Testis (tissue), 2 donors: ENCODE measurements at regions not wholly inside any gene's neighbourhood (a gene's known extent, or its start where the extent isn't known, plus 50 kb on each side); places are given as distances from the start of the nearest gene placed in this dataset.

ENCODE experiments used
- DNase-seq: peaks from one replicate; pipeline ENCODE4 v3.0.0-alpha.2; 2019
- H3K27ac ChIP-seq, 2 donors: fragments of 200-600 bp; sonication (generic); one replicate each; pipeline ENCODE4 v1.5.1; 2019
- H3K27me3 ChIP-seq: fragments of 200-600 bp; sonication (generic); one replicate; pipeline ENCODE4 v1.5.1; 2019
- H3K36me3 ChIP-seq: fragments of 200-600 bp; sonication (generic); one replicate; pipeline ENCODE4 v1.5.1; 2017; ENCODE audit warnings: low read depth; ENCODE audit errors: missing control alignments
- H3K4me1 ChIP-seq: fragments of 200-600 bp; sonication (generic); one replicate; pipeline ENCODE4 v1.5.1; 2019
- H3K4me3 ChIP-seq, 2 donors: fragments of 200-600 bp; sonication (generic); one replicate each; pipeline ENCODE4 v1.5.1; 2017 to 2019
- H3K9me3 ChIP-seq: fragments of 200-600 bp; sonication (generic); one replicate; pipeline ENCODE4 v1.5.1; 2017
- CTCF ChIP-seq, 3 experiments: fragments of 450-650 bp in 2 of 3; fragments of 200-600 bp in 1 of 3; sonication (generic) in 1 of 3; IDR thresholded peaks; one replicate each; pipeline ENCODE4 v1.5.1; 2016 to 2019; ENCODE audit warnings: antibody characterized with exemption in 3 of 3, mild to moderate bottlenecking in 2 of 3, moderate library complexity in 1 of 3
- POLR2A ChIP-seq: fragments of 450-650 bp; IDR thresholded peaks from one replicate; pipeline ENCODE4 v1.6.1; 2017; ENCODE audit warnings: antibody characterized with exemption, mild to moderate bottlenecking, moderate library complexity
- WGBS, 2 donors: methylation state at CpG; one replicate each; pipeline ENCODE4 v1.1.5; 2018; 5-methylcytosine and 5-hydroxymethylcytosine counted together
- intact Hi-C: fragments of 100-400 bp; cut with DNase I; formaldehyde crosslinking; loops from one replicate; pipeline ENCODE4 v1.15.1; 2023; ENCODE audit warnings: low total_unique reads

- no peak for DNase-seq
- WGBS, 2 donors, result 64 to 66% methylated on average over 2 of the region's 2 CpGs
- Histone ChIP-seq H3K4me3 (no peak overlapping the region), H3K9me3 (no peaks in the 10 kb centered on the region), H3K36me3 (no peaks in the 10 kb centered on the region), H3K4me1 (no peaks in the 10 kb centered on the region), H3K27me3 (no peaks in the 10 kb centered on the region), H3K27ac (no peak overlapping the region)
- intact Hi-C loops, result no loop called here
- TF ChIP-seq POLR2A, result no peak
- TF ChIP-seq CTCF (IDR thresholded peaks at IDR 0.05), result no peak
Measured at GRCh38 chr13:62003452-62003851, 587.8 kb upstream of the PCDH20 start.

DNA sequence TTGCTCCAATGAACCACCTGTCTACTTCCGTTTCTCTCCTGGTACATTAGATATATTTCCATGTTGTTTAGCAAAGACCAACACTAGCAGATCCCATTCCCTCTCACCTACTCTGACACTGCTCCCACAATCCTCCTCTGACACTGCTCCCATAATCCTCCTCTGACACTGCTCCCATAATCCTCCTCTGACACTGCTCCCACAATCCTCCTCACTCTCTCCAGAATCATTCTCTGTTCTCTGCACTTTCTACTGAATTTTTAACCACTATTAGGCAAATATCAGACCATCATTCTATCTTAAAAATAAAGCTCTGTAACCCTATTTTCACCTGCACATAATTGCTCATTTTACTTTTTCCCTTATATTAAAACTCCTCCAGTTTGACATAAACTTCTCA is 578.5 kb upstream of the PCDH20 start:
- no peak overlapping the region for H3K4me3 ChIP-seq
- 84 to 93% methylated on average over 1 of the region's 1 CpG for WGBS, 2 donors
- H3K4me1 ChIP-seq, result no peaks in the 10 kb centered on the region
- intact Hi-C loops, result no loop called here
- H3K9me3 ChIP-seq, result no peaks in the 10 kb centered on the region
- no peak for TF ChIP-seq CTCF (IDR thresholded peaks at IDR 0.05)
- TF ChIP-seq POLR2A, result no peak
- no peaks in the 10 kb centered on the region for H3K27me3 ChIP-seq
- H3K36me3 ChIP-seq, result no peaks in the 10 kb centered on the region
- no peak for DNase-seq
- no peak overlapping the region for H3K27ac ChIP-seq

DNA sequence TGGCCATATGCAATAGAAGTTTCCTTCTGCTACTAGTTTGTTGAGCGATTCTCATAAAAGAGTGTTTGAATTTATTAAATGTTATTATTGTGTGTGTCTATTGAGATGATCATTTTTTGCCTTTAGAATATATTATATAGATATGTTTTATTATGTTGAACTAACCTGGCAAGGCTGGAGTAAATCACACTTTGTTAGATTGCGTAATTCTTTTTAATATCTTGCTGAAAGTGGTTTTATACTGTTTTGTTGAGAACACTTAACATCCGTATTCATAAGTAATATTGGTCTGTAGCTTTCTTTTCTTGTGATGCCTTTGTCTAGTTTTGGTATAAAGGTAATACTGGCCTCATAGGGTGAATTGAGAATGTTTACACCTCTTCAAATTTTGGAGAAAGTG is 574.3 kb upstream of the PCDH20 start:
- TF ChIP-seq POLR2A (no peak), CTCF (IDR thresholded peaks at IDR 0.05) (no peak)
- H3K4me1 ChIP-seq, result no peaks in the 10 kb centered on the region
- H3K9me3 ChIP-seq, result no peaks in the 10 kb centered on the region
- intact Hi-C loops, result no loop called here
- H3K36me3 ChIP-seq, result no peaks in the 10 kb centered on the region
- H3K4me3 ChIP-seq, result no peak overlapping the region
- DNase-seq, result no peak
- no peak overlapping the region for H3K27ac ChIP-seq
- no peaks in the 10 kb centered on the region for H3K27me3 ChIP-seq
- 92 to 94% methylated on average over 3 of the region's 3 CpGs for WGBS, 2 donors

GRCh38 chr13:61988810-61989209 is 573.2 kb upstream of the PCDH20 start:
- H3K27me3 ChIP-seq, result no peaks in the 10 kb centered on the region
- TF ChIP-seq POLR2A, result no peak
- TF ChIP-seq CTCF (IDR thresholded peaks at IDR 0.05), result no peak
- no peaks in the 10 kb centered on the region for H3K9me3 ChIP-seq
- H3K4me3 ChIP-seq, result no peak overlapping the region
- H3K36me3 ChIP-seq, result no peaks in the 10 kb centered on the region
- H3K4me1 ChIP-seq, result no peaks in the 10 kb centered on the region
- intact Hi-C loops, result no loop called here
- DNase-seq, result no peak
- no peak overlapping the region for H3K27ac ChIP-seq
- WGBS, 2 donors, result 51 to 52% methylated on average over 2 of the region's 2 CpGs

DNA sequence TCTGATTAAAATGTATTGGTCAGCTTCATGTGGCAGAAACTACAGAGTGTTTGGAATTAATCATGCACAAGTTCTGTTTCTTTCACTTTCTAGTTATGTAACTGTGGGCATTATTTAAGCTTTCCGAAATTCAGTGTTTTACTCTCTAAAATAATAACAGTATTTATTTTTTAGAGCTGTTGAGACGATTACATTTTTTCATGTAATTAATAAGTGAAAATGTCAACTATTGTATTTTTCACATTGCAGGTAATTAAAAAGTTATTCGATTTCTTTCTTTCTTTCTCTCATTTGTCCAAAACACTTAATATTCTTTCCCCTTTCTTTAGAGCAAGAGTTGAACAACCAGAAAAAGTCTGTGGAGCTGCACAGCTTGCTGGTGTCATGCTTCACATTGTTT is 559.4 kb upstream of the PCDH20 start:
- 87 to 91% methylated on average over 3 of the region's 3 CpGs for WGBS, 2 donors
- intact Hi-C loops, result no loop called here
- H3K9me3 ChIP-seq, result no peaks in the 10 kb centered on the region

More for the DNA sequence above, 559.4 kb upstream of the PCDH20 start:
- H3K4me3 ChIP-seq, result no peak overlapping the region
- H3K27me3 ChIP-seq, result no peaks in the 10 kb centered on the region
- no peak overlapping the region for H3K27ac ChIP-seq
- no peaks in the 10 kb centered on the region for H3K36me3 ChIP-seq
- no peak for TF ChIP-seq CTCF (IDR thresholded peaks at IDR 0.05)
- no peak for TF ChIP-seq POLR2A
- no peak for DNase-seq
- no peaks in the 10 kb centered on the region for H3K4me1 ChIP-seq
